ENCODE measurements at regions not wholly inside any gene's neighbourhood (a gene's known extent, or its start where the extent isn't known, plus 50 kb on each side); places are given as distances from the start of the nearest gene placed in this dataset.

DNA sequence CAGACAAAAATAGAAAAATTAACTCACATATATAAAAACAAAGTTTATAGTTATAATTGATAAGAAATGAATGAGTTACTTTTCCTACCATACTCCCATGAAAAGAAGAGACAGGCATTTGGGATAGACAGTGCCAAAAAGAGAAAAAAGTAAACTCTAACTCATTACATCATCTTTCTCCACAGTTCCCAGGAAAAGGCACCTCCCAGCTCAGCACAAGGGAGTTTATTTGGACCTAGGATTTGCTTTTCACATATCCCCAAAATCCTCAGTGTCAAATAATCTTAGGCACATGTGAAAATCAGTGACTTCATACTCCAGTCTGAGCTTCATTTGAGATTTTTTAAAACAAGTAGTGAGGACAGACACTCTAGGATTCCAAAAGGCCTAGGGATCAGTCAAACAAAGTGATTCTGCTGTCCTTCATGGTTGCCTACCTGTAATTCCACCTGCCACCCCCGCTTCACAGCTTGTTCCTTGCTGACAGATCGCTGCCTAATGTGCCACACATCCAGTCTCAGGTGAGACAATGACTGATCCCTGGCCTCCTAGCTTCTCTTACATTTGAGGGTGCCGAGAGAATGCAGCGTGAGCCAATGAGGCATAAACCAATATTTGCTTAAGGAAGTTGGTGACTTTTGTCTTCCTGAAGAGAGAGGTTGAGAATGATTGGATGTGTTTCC lies 573.7 kb downstream of the TBL1XR1 start:
- Histone ChIP-seq H3K9ac (ENCODE audit: insufficient read depth in 1 of 2, low read depth in 2 of 2, low read length in 2 of 2) (no peak overlapping the region), H3K27ac (ENCODE audit: extremely low read depth, low read depth, low read length) (no peak overlapping the region), H3K9me3 (replicated peaks; ENCODE audit: control insufficient read depth, insufficient read depth, low read depth, low read length) (no peaks in the 10 kb centered on the region), H4K20me1 (replicated peaks; ENCODE audit: control insufficient read depth, insufficient read depth, low read length) (no peaks in the 10 kb centered on the region), H3K9me1 (ENCODE audit: control insufficient read depth, insufficient read depth, low read length) (no peaks in the 10 kb centered on the region), H2AFZ (ENCODE audit: low read depth, low read length) (no peak overlapping the region), H3K27me3 (ENCODE audit: control insufficient read depth in 2 of 2, insufficient read depth in 2 of 2, low read length in 2 of 2) (no peaks in the 10 kb centered on the region; a peak in 1 of 5 replicates), H3K4me1 (replicated peaks in 1 of 2; ENCODE audit: control insufficient read depth in 2 of 2, insufficient read depth in 2 of 2, low read length in 2 of 2) (no peaks in the 10 kb centered on the region), H3K79me2 (ENCODE audit: control insufficient read depth, insufficient read depth, low read length) (no peaks in the 10 kb centered on the region), H3K36me3 (ENCODE audit: control insufficient read depth, insufficient read depth, low read length) (no peaks in the 10 kb centered on the region), H3K4me2 (ENCODE audit: insufficient read depth, low read length) (no peak overlapping the region), H3K4me3 (no peak overlapping the region)
- no peak for TF ChIP-seq FOXK2 (conservative IDR thresholded peaks at IDR 0.05 in 1 of 2, IDR thresholded peaks at IDR 0.05 in 1 of 2; ENCODE audit: low read depth in 2 of 2)
- no peak for TF ChIP-seq CEBPG (CRISPR knock-in tag; IDR thresholded peaks at IDR 0.05)
- TF ChIP-seq CEBPG (tag; conservative IDR thresholded peaks at IDR 0.05 in 1 of 2, IDR thresholded peaks at IDR 0.05 in 1 of 2): no peak
- TF ChIP-seq ZNF140 (CRISPR knock-in tag; IDR thresholded peaks at IDR 0.05): no peak
- TF ChIP-seq FOXM1 (IDR thresholded peaks at IDR 0.05; ENCODE audit: low read depth): no peak
- TF ChIP-seq FOXM1 (CRISPR knock-in tag; IDR thresholded peaks at IDR 0.05; ENCODE audit: low read depth): no peak
- TF ChIP-seq MAZ (CRISPR knock-in tag; conservative IDR thresholded peaks at IDR 0.05 in 1 of 2, IDR thresholded peaks at IDR 0.05 in 1 of 2): no peak
- no peak for TF ChIP-seq ZNF561 (CRISPR knock-in tag; conservative IDR thresholded peaks at IDR 0.05)
- TF ChIP-seq GTF2A2 (tag; IDR thresholded peaks at IDR 0.05): no peak
- TF ChIP-seq RBM15 (IDR thresholded peaks at IDR 0.05; ENCODE audit: insufficient read depth, low read length): no peak
- no peak for TF ChIP-seq BRD4 (IDR thresholded peaks at IDR 0.05)
- POLR2A ChIA-PET: interaction anchor here (1.5 kb wide), 1 partner anchor 9 kb away, joined by 4 read pairs; no protein-coding TSS in a partner anchor
- ATAC-seq (no peak), FAIRE-seq (no peak), DNase-seq (ENCODE audit: extremely low read depth in 1 of 4, low spot score in 3 of 4) (no peak)
- intact Hi-C loops (cut with micrococcal nuclease): no loop called here
- 0% methylated on average over 4 of the region's 4 CpGs for WGBS (ENCODE audit: insufficient coverage, low coverage, missing lambda C conversion rate)
- no TSS peak for BruUV-seq (replicated peaks)
- in situ Hi-C loops (cut with MboI): no loop called here
- CTCF ChIA-PET (ENCODE audit: low intra/inter-chr PET ratio): no interaction called here

Data from K562 (cell line).